ENCODE measurements at regions not wholly inside any gene's neighbourhood (a gene's known extent, or its start where the extent isn't known, plus 50 kb on each side); places are given as distances from the start of the nearest gene placed in this dataset.

DNA sequence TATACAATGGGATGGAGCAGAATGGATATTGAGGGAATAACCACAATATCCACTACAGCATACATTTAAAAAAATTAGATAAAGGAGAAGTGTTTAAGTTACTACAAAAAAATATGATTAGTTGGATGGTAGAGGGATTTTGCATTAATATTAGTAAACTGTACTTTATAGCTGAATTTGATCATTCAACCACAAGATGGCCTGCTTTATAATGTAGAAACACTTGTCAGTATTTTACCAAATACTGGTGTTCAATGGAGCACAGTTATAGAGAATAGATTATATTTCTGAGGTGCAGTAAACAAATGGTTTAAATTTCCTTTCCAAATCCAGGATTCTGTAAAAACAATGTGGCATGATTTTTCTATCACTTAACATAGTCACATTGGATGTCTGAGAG, 818.8 kb upstream of the CHORDC1 start:
- TF ChIP-seq, protein P1, sequence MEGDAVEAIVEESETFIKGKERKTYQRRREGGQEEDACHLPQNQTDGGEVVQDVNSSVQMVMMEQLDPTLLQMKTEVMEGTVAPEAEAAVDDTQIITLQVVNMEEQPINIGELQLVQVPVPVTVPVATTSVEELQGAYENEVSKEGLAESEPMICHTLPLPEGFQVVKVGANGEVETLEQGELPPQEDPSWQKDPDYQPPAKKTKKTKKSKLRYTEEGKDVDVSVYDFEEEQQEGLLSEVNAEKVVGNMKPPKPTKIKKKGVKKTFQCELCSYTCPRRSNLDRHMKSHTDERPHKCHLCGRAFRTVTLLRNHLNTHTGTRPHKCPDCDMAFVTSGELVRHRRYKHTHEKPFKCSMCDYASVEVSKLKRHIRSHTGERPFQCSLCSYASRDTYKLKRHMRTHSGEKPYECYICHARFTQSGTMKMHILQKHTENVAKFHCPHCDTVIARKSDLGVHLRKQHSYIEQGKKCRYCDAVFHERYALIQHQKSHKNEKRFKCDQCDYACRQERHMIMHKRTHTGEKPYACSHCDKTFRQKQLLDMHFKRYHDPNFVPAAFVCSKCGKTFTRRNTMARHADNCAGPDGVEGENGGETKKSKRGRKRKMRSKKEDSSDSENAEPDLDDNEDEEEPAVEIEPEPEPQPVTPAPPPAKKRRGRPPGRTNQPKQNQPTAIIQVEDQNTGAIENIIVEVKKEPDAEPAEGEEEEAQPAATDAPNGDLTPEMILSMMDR (IDR thresholded peaks at IDR 0.05), result no peak
- no peak for TF ChIP-seq EP300 (IDR thresholded peaks at IDR 0.05)

All from ovary (tissue), 3 donors.